Body of pancreas (tissue), 4 donors: ENCODE measurements at regions not wholly inside any gene's neighbourhood (a gene's known extent, or its start where the extent isn't known, plus 50 kb on each side); places are given as distances from the start of the nearest gene placed in this dataset.

ENCODE experiments used
- ATAC-seq: fragments of 150-250 bp; one replicate; pipeline ENCODE4 v1.9.1; 2016
- DNase-seq, 4 donors: peaks; one replicate each; pipeline ENCODE4 v3.0.0-alpha.2; 2019
- H3K27ac ChIP-seq, 4 donors: fragments of 200-600 bp; sonication (generic); 1 replicate in 3 of 4; 2 replicates in 1 of 4; pipeline versions ENCODE4 v1.5.1 to v1.6.1; 2016 to 2019; ENCODE audit warnings: mild to moderate bottlenecking in 1 of 4, mixed read lengths in 1 of 4, moderate library complexity in 1 of 4
- H3K27me3 ChIP-seq, 2 donors: fragments of 200-600 bp; sonication (generic); one replicate each; pipeline ENCODE4 v1.6.0; 2016; ENCODE audit warnings: mild to moderate bottlenecking in 1 of 2
- H3K36me3 ChIP-seq, 2 donors: fragments of 200-600 bp; sonication (generic); replicated peaks in 1 of 2; 2 replicates each; pipeline ENCODE4 v1.5.1; 2016; ENCODE audit warnings: low read depth in 2 of 2; ENCODE audit not compliant: insufficient read depth in 1 of 2
- H3K4me1 ChIP-seq: fragments of 200-600 bp; sonication (generic); one replicate; pipeline ENCODE4 v1.6.0; 2016
- H3K4me3 ChIP-seq, 2 donors: fragments of 200-600 bp; sonication (generic); 1 replicate in 1 of 2; 2 replicates in 1 of 2; pipeline ENCODE4 v1.5.1; 2016 to 2019
- H3K9me3 ChIP-seq, 3 donors: fragments of 200-600 bp; sonication (generic); 1 replicate in 2 of 3; 2 replicates in 1 of 3; pipeline ENCODE4 v1.5.1; 2016
- POLR2A ChIP-seq, 3 donors: fragments of 450-650 bp; IDR thresholded peaks; one replicate each; pipeline ENCODE4 v1.6.1; 2016; ENCODE audit warnings: antibody characterized with exemption in 3 of 3, mild to moderate bottlenecking in 2 of 3
- WGBS, 2 donors: methylation state at CpG; one replicate each; pipeline ENCODE4 v1.1.5; 2017; 5-methylcytosine and 5-hydroxymethylcytosine counted together
- intact Hi-C: fragments of 100-400 bp; cut with DNase I; formaldehyde crosslinking; loops from one replicate; pipeline ENCODE4 v1.15.1; 2023
- TF ChIP-seq, protein P1 (sequence below), 7 experiments: fragments of 450-650 bp in 4 of 7; fragments of 200-600 bp in 3 of 7; sonication (generic) in 3 of 7; IDR thresholded peaks; one replicate each; pipeline ENCODE4 v1.5.1; 2016 to 2019; ENCODE audit warnings: antibody characterized with exemption in 7 of 7

DNA sequence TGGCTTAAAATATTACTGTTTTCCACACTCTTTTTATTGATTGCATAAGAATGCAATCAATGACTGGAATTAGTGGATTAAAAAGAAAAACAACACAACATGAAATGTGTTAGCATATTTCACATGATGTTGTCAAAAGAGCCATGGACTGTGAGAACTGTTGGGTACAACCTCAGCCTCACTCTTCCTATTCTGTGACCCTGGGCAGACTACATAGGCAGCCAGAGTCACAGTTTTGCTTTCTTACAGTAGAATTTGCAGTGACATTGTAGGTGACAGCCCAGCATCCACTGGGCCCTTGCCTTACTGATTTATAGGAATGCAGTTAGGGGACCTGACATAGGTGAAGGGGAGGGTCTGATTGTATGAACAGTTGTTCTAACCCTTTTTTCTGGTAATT, 471.4 kb upstream of the SLC35B3 start:
- peaks cover 18% of the 10 kb centered on the region for H3K4me1 ChIP-seq
- H3K9me3 ChIP-seq = no peaks in the 10 kb centered on the region
- ATAC-seq = no peak
- H3K27me3 ChIP-seq = no peaks in the 10 kb centered on the region
- intact Hi-C loops = no loop called here
- no peak overlapping the region for H3K4me3 ChIP-seq
- peak overlapping the region in 1 of 4 donors; percentile 64 for H3K27ac ChIP-seq
- no peak for DNase-seq
- H3K36me3 ChIP-seq = no peaks in the 10 kb centered on the region
- TF ChIP-seq, protein P1, sequence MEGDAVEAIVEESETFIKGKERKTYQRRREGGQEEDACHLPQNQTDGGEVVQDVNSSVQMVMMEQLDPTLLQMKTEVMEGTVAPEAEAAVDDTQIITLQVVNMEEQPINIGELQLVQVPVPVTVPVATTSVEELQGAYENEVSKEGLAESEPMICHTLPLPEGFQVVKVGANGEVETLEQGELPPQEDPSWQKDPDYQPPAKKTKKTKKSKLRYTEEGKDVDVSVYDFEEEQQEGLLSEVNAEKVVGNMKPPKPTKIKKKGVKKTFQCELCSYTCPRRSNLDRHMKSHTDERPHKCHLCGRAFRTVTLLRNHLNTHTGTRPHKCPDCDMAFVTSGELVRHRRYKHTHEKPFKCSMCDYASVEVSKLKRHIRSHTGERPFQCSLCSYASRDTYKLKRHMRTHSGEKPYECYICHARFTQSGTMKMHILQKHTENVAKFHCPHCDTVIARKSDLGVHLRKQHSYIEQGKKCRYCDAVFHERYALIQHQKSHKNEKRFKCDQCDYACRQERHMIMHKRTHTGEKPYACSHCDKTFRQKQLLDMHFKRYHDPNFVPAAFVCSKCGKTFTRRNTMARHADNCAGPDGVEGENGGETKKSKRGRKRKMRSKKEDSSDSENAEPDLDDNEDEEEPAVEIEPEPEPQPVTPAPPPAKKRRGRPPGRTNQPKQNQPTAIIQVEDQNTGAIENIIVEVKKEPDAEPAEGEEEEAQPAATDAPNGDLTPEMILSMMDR (IDR thresholded peaks at IDR 0.05) = no peak
- TF ChIP-seq POLR2A (IDR thresholded peaks at IDR 0.05) = no peak

DNA sequence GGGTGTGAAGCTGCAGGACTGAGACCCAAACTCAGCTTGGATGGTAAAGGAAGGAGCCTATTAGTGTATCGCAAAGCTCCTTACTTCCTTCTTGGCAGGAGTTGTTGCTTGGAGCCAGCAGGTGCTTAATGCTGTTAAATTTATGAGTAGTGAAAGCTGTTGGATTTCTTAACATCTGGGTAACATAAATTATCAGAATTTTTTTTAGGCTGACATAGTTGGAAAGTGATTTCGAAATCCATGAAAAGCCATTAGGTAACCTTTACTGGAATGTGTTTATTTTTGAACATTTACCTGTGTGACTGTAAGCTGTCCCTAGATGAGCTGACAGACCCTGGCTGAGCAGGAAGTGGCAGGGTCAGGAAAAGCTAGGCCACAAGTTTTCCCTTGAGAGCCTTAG, 470.4 kb upstream of the SLC35B3 start:
- no peaks in the 10 kb centered on the region for H3K27me3 ChIP-seq
- ATAC-seq (peak; percentile 72), DNase-seq (peak in 3 of 4 donors; percentile 8 to 28 (median 11))
- H3K36me3 ChIP-seq = no peaks in the 10 kb centered on the region
- intact Hi-C loops = no loop called here
- H3K9me3 ChIP-seq = no peaks in the 10 kb centered on the region
- no peak overlapping the region for H3K4me3 ChIP-seq
- H3K4me1 ChIP-seq = peaks cover 18% of the 10 kb centered on the region
- WGBS, 2 donors = 21 to 24% methylated on average over 2 of the region's 2 CpGs
- no peak for TF ChIP-seq POLR2A (IDR thresholded peaks at IDR 0.05)
- TF ChIP-seq, protein P1 (IDR thresholded peaks at IDR 0.05) = no peak
- peak overlapping the region in 2 of 4 donors; percentile 22 to 64 for H3K27ac ChIP-seq

- WGBS, 2 donors = 34 to 40% methylated on average over 3 of the region's 3 CpGs
- no peak for ATAC-seq
- TF ChIP-seq, protein P1 (IDR thresholded peaks at IDR 0.05) = peak in 1 of 7 experiments; percentile 11
- no peak for TF ChIP-seq POLR2A (IDR thresholded peaks at IDR 0.05)
Measured at GRCh38 chr6:8904754-8905153, 469.4 kb upstream of the SLC35B3 start.

GRCh38 chr6:8900056-8900455, 464.7 kb upstream of the SLC35B3 start:
- H3K27ac ChIP-seq = no peak overlapping the region
- no peaks in the 10 kb centered on the region for H3K9me3 ChIP-seq
- no peaks in the 10 kb centered on the region for H3K36me3 ChIP-seq
- H3K4me3 ChIP-seq = no peak overlapping the region
- intact Hi-C loops = no loop called here
- no peaks in the 10 kb centered on the region for H3K4me1 ChIP-seq
- no peak for TF ChIP-seq POLR2A (IDR thresholded peaks at IDR 0.05)
- TF ChIP-seq, protein P1 (IDR thresholded peaks at IDR 0.05) = no peak
- no peaks in the 10 kb centered on the region for H3K27me3 ChIP-seq
- ATAC-seq = no peak
- WGBS, 2 donors = 61 to 66% methylated on average over 3 of the region's 3 CpGs
- DNase-seq = no peak

More at GRCh38 chr6:8904754-8905153, 469.4 kb upstream of the SLC35B3 start:
- no peak for DNase-seq
- Histone ChIP-seq H3K27ac (no peak overlapping the region), H3K4me1 (peaks cover 18% of the 10 kb centered on the region), H3K9me3 (no peaks in the 10 kb centered on the region), H3K4me3 (no peak overlapping the region), H3K27me3 (no peaks in the 10 kb centered on the region), H3K36me3 (no peaks in the 10 kb centered on the region)
- intact Hi-C loops = no loop called here

GRCh38 chr6:8889514-8889913, 454.2 kb upstream of the SLC35B3 start:
- H3K4me1 ChIP-seq = no peaks in the 10 kb centered on the region
- TF ChIP-seq, protein P1 (IDR thresholded peaks at IDR 0.05) = no peak
- TF ChIP-seq POLR2A (IDR thresholded peaks at IDR 0.05) = no peak
- intact Hi-C loops = no loop called here
- WGBS, 2 donors = 47 to 49% methylated on average over 6 of the region's 6 CpGs
- H3K9me3 ChIP-seq = no peaks in the 10 kb centered on the region
- no peak for DNase-seq
- H3K27me3 ChIP-seq = no peaks in the 10 kb centered on the region
- no peak overlapping the region for H3K4me3 ChIP-seq
- no peak overlapping the region for H3K27ac ChIP-seq
- no peak for ATAC-seq
- no peaks in the 10 kb centered on the region for H3K36me3 ChIP-seq
